GM12874 (cell line): ENCODE measurements at regions not wholly inside any gene's neighbourhood (a gene's known extent, or its start where the extent isn't known, plus 50 kb on each side); places are given as distances from the start of the nearest gene placed in this dataset.

Experiments
- TF ChIP-seq, protein P1 (sequence below): IDR thresholded peaks from 2 replicates; pipeline ENCODE4 v1.5.1; 2011; ENCODE audit warnings: low read depth, mild to moderate bottlenecking, control low read depth, low read length, moderate library complexity; ENCODE audit not compliant: insufficient read depth

- TF ChIP-seq, protein P1, sequence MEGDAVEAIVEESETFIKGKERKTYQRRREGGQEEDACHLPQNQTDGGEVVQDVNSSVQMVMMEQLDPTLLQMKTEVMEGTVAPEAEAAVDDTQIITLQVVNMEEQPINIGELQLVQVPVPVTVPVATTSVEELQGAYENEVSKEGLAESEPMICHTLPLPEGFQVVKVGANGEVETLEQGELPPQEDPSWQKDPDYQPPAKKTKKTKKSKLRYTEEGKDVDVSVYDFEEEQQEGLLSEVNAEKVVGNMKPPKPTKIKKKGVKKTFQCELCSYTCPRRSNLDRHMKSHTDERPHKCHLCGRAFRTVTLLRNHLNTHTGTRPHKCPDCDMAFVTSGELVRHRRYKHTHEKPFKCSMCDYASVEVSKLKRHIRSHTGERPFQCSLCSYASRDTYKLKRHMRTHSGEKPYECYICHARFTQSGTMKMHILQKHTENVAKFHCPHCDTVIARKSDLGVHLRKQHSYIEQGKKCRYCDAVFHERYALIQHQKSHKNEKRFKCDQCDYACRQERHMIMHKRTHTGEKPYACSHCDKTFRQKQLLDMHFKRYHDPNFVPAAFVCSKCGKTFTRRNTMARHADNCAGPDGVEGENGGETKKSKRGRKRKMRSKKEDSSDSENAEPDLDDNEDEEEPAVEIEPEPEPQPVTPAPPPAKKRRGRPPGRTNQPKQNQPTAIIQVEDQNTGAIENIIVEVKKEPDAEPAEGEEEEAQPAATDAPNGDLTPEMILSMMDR, result no peak
These were observed 427.9 kb upstream of the RASGRP1 start for GRCh38 chr15:38992506-38992905.

- TF ChIP-seq, protein P1, result no peak
These were observed 428.3 kb upstream of the RASGRP1 start for GRCh38 chr15:38992930-38993329.

DNA sequence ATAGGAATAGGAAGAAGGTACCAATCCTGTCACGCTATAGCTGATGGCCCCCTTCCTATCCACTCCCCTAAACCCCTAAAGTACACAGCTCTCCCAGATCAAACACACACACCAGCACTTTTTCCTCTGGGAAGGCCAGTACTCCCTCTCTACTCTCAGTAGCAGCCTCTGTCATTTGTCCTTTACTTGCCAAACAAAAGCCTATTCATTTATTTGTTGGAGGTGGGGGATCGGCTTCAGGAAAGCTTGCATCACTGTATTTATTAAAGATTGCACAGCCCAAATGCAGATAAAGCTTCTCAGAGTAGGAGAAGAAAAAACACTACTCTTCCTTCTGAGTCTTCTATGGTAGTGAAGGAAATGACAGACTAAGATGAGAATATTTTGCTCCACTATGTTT lies 429.7 kb upstream of the RASGRP1 start:
- TF ChIP-seq, protein P1, result no peak

DNA sequence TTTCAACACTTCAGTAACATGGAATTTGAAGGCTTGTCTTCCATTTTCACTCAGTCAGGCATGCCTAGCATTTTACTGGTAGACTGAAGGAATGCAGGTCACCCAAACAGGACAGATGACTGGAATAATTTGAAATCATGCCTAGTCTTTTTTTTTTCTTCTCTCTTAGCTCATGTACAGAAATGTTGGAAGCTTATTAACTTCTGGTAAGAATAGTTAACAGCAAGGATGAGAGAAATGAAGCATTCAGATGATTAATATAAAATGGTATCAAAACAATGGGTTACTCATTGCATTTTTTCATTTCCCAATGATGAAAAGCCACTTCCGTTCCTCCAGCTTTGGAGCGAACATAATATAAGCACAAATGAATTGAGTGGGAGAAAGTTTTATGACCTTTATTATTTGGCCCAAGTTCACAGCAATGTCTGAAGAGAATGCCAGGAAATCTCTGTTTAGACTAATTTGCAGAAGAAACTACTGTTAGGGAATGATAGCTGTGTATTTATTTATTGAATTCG lies 431.6 kb upstream of the RASGRP1 start:
- TF ChIP-seq, protein P1, result no peak

- TF ChIP-seq, protein P1, result no peak
These were observed 433.2 kb upstream of the RASGRP1 start for GRCh38 chr15:38997841-38998240.

- TF ChIP-seq, protein P1, result no peak
These were observed 435.6 kb upstream of the RASGRP1 start for GRCh38 chr15:39000008-39000734.

- TF ChIP-seq, protein P1, result no peak
These were observed 445.1 kb upstream of the RASGRP1 start for GRCh38 chr15:39009740-39010139.
